H9 (cell line): ENCODE measurements at regions not wholly inside any gene's neighbourhood (a gene's known extent, or its start where the extent isn't known, plus 50 kb on each side); places are given as distances from the start of the nearest gene placed in this dataset.

ENCODE experiments used
- DNase-seq: peaks from one replicate; pipeline ENCODE4 v3.0.0-alpha.2; 2017
- H2AFZ ChIP-seq: one replicate; pipeline ENCODE4 v1.6.1; 2013; ENCODE audit warnings: mild to moderate bottlenecking, low read length, control low read depth, moderate library complexity
- H2AK5ac ChIP-seq: 2 replicates; pipeline ENCODE4 v1.6.1; 2013; ENCODE audit warnings: low read length, control low read depth, mixed read lengths; ENCODE audit not compliant: insufficient read length
- H2BK120ac ChIP-seq: one replicate; pipeline ENCODE4 v1.6.1; 2013; ENCODE audit warnings: low read depth, mild to moderate bottlenecking, low read length, control low read depth, inconsistent platforms; ENCODE audit not compliant: poor library complexity, severe bottlenecking
- H2BK12ac ChIP-seq: 2 replicates; pipeline ENCODE4 v1.6.1; 2013; ENCODE audit warnings: low read length, control low read depth, mixed read lengths, low read depth; ENCODE audit not compliant: insufficient read length
- H2BK15ac ChIP-seq: 2 replicates; pipeline ENCODE4 v1.6.1; 2013; ENCODE audit warnings: low read depth, low read length, control low read depth
- H2BK20ac ChIP-seq: one replicate; pipeline ENCODE4 v1.6.1; 2013; ENCODE audit warnings: low read depth, mild to moderate bottlenecking, low read length, control low read depth, inconsistent platforms; ENCODE audit not compliant: poor library complexity, severe bottlenecking
- H2BK5ac ChIP-seq: 2 replicates; pipeline ENCODE4 v1.6.1; 2013; ENCODE audit warnings: low read length, control low read depth, mixed read lengths; ENCODE audit not compliant: insufficient read length
- H3K14ac ChIP-seq: 2 replicates; pipeline ENCODE4 v1.6.1; 2013; ENCODE audit warnings: low read length, control low read depth; ENCODE audit not compliant: insufficient read depth
- H3K18ac ChIP-seq: 2 replicates; pipeline ENCODE4 v1.6.1; 2013; ENCODE audit warnings: low read depth, mild to moderate bottlenecking, mixed read lengths, low read length, control low read depth; ENCODE audit not compliant: insufficient read length
- H3K23ac ChIP-seq: 2 replicates; pipeline ENCODE4 v1.6.1; 2013; ENCODE audit warnings: low read length, control low read depth, mixed read lengths, low read depth; ENCODE audit not compliant: insufficient read length
- H3K23me2 ChIP-seq: 2 replicates; pipeline ENCODE4 v1.6.1; 2013; ENCODE audit warnings: low read depth, mild to moderate bottlenecking, mixed read lengths, low read length, control low read depth; ENCODE audit not compliant: insufficient read length, poor library complexity, severe bottlenecking
- H3K27ac ChIP-seq: 2 replicates; pipeline ENCODE4 v1.5.1; 2013; ENCODE audit warnings: low read length, control low read depth, mixed read lengths, low read depth; ENCODE audit not compliant: insufficient read length
- H3K27me3 ChIP-seq: 2 replicates; pipeline ENCODE4 v1.6.1; 2013; ENCODE audit warnings: low read length, control low read depth, inconsistent platforms; ENCODE audit not compliant: insufficient read depth
- H3K4ac ChIP-seq: 2 replicates; pipeline ENCODE4 v1.6.1; 2013; ENCODE audit warnings: low read depth, mild to moderate bottlenecking, control low read depth, inconsistent platforms, low read length, moderate library complexity
- H3K4me1 ChIP-seq: 2 replicates; pipeline ENCODE4 v1.6.1; 2013; ENCODE audit warnings: low read length, control low read depth, inconsistent platforms; ENCODE audit not compliant: insufficient read depth
- H3K4me2 ChIP-seq: 2 replicates; pipeline ENCODE4 v1.6.1; 2013; ENCODE audit warnings: low read length, control low read depth, mixed read lengths; ENCODE audit not compliant: insufficient read length, insufficient read depth
- H3K56ac ChIP-seq: 2 replicates; pipeline ENCODE4 v1.6.1; 2013; ENCODE audit warnings: low read depth, mild to moderate bottlenecking, mixed read lengths, low read length, control low read depth; ENCODE audit not compliant: insufficient read length
- H3K79me1 ChIP-seq: 2 replicates; pipeline ENCODE4 v1.6.1; 2013; ENCODE audit warnings: low read depth, mild to moderate bottlenecking, moderate library complexity, low read length, control low read depth, inconsistent platforms; ENCODE audit not compliant: insufficient read depth, poor library complexity, severe bottlenecking
- H3K79me2 ChIP-seq: 2 replicates; pipeline ENCODE4 v1.6.1; 2013; ENCODE audit warnings: low read length, control low read depth, inconsistent platforms; ENCODE audit not compliant: insufficient read depth
- H3K9ac ChIP-seq: 2 replicates; pipeline ENCODE4 v1.6.1; 2013; ENCODE audit warnings: low read length, control low read depth, mixed read lengths; ENCODE audit not compliant: insufficient read length; ENCODE audit errors: extremely low read depth
- H3K9me3 ChIP-seq: one replicate; pipeline ENCODE4 v1.6.1; 2013; ENCODE audit warnings: low read depth, low read length, inconsistent platforms; ENCODE audit not compliant: control insufficient read depth
- H3T11ph ChIP-seq: one replicate; pipeline ENCODE4 v1.6.1; 2013; ENCODE audit warnings: mild to moderate bottlenecking, low read length, control low read depth, inconsistent platforms
- H4K20me1 ChIP-seq: one replicate; pipeline ENCODE4 v1.6.1; 2013; ENCODE audit not compliant: control insufficient read depth, insufficient read length, insufficient read depth
- H4K5ac ChIP-seq: 2 replicates; pipeline ENCODE4 v1.6.1; 2013; ENCODE audit warnings: low read depth, mild to moderate bottlenecking, mixed read lengths, low read length, control low read depth; ENCODE audit not compliant: insufficient read length
- H4K8ac ChIP-seq: replicated peaks from 2 replicates; pipeline ENCODE4 v1.6.1; 2013; ENCODE audit warnings: low read length, control low read depth, mixed read lengths, low read depth; ENCODE audit not compliant: insufficient read length
- H4K91ac ChIP-seq: 2 replicates; pipeline ENCODE4 v1.6.1; 2013; ENCODE audit warnings: low read depth, mild to moderate bottlenecking, moderate library complexity, mixed read lengths, low read length, control low read depth; ENCODE audit not compliant: insufficient read length
- H3K27ac Mint-ChIP-seq, 3 experiments: 2 replicates in 2 of 3; 3 replicates in 1 of 3; pipeline ENCODE4 v1.8.0; 2020 to 2021; ENCODE audit warnings: mixed read lengths in 3 of 3, mild to moderate bottlenecking in 1 of 3, moderate library complexity in 1 of 3
- H3K27me3 Mint-ChIP-seq: 2 replicates; pipeline ENCODE4 v1.8.0; 2021; ENCODE audit warnings: low read depth, mild to moderate bottlenecking, moderate library complexity, mixed read lengths
- H3K36me3 Mint-ChIP-seq, 3 experiments: 2 replicates in 2 of 3; 3 replicates in 1 of 3; pipeline ENCODE4 v1.8.0; 2020 to 2021; ENCODE audit warnings: low read depth in 3 of 3, mixed read lengths in 3 of 3; ENCODE audit not compliant: insufficient read depth in 1 of 3
- H3K4me1 Mint-ChIP-seq, 2 experiments: 2 replicates each; pipeline ENCODE4 v1.8.0; 2020; ENCODE audit warnings: mixed read lengths in 2 of 2
- H3K4me3 Mint-ChIP-seq, 2 experiments: 2 replicates in 1 of 2; 3 replicates in 1 of 2; pipeline ENCODE4 v1.8.0; 2020 to 2021; ENCODE audit warnings: mild to moderate bottlenecking in 2 of 2, mixed read lengths in 2 of 2, moderate library complexity in 1 of 2
- H3K9me3 Mint-ChIP-seq, 2 experiments: 2 replicates in 1 of 2; 3 replicates in 1 of 2; pipeline ENCODE4 v1.8.0; 2020; ENCODE audit warnings: mild to moderate bottlenecking in 2 of 2, mixed read lengths in 2 of 2, moderate library complexity in 1 of 2
- WGBS: extraction: QIAGEN DNeasy Blood & Tissue Kit; methylation state at CpG from one replicate; pipeline ENCODE4 v1.1.7; 2013; ENCODE audit warnings: missing lambda C conversion rate, low lambda C conversion rate, mixed read lengths; ENCODE audit not compliant: insufficient read length; ENCODE audit errors: extremely low coverage; 5-methylcytosine and 5-hydroxymethylcytosine counted together
- TF ChIP-seq, protein P1 (sequence below): fragments of 200-600 bp; sonication (generic); conservative IDR thresholded peaks from 3 replicates; pipeline ENCODE4 v1.8.0; 2021; ENCODE audit warnings: antibody characterized with exemption, mild to moderate bottlenecking

DNA sequence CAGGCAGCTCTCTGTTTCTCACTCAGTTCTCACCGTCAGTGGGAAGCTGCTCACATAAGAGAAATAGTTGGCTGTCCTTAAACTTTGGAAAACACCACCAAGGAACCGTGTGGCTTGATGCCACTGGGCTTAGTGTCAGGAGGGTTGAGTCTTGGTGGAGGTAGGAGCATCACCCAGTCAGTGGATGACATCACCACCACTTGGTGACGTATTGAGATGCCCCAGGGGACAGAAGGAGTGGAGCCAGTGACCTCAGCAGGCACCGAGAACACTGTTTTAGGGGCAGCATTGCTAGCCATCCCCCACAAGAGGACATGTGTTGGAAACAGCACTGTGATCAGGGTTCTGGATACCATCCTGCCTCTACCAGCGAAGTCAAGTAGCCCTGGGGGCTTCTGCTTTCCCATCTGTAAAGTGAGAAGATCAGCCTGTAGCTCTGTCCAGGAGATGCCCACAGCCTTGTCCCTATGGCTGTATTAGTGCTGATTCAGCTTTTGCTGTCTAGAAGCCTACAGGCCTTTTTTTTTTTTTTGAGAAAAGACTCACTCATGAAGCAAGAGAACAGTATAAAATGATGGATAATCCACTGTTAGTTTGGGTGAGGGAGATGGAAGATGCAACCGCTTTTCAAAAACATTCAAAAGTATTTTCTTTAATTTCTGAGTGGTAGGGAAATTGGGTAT is 66.2 kb downstream of the TSN start:
- Mint-ChIP-seq H3K27me3 (no peaks in the 10 kb centered on the region; the same call in none of the 2 replicates), H3K27ac (no peak overlapping the region), H3K9me3 (peaks cover 6 to 19% of the 10 kb centered on the region in 2 experiments; a peak in 4 of 5 replicates), H3K4me1 (peaks cover 13 to 17% of the 10 kb centered on the region in 2 experiments; a peak in 3 of 4 replicates), H3K36me3 (peaks cover 2 to 13% (median 5%) of the 10 kb centered on the region in 3 experiments), H3K4me3 (no peak overlapping the region)
- no peaks in the 10 kb centered on the region; the same call in 1 of the 2 replicates for H3K4me1 ChIP-seq
- no peak overlapping the region for H3K27ac ChIP-seq
- no peak overlapping the region for H3K4ac ChIP-seq
- TF ChIP-seq, protein P1, sequence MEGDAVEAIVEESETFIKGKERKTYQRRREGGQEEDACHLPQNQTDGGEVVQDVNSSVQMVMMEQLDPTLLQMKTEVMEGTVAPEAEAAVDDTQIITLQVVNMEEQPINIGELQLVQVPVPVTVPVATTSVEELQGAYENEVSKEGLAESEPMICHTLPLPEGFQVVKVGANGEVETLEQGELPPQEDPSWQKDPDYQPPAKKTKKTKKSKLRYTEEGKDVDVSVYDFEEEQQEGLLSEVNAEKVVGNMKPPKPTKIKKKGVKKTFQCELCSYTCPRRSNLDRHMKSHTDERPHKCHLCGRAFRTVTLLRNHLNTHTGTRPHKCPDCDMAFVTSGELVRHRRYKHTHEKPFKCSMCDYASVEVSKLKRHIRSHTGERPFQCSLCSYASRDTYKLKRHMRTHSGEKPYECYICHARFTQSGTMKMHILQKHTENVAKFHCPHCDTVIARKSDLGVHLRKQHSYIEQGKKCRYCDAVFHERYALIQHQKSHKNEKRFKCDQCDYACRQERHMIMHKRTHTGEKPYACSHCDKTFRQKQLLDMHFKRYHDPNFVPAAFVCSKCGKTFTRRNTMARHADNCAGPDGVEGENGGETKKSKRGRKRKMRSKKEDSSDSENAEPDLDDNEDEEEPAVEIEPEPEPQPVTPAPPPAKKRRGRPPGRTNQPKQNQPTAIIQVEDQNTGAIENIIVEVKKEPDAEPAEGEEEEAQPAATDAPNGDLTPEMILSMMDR, result no peak
- H3T11ph ChIP-seq, result no peak overlapping the region
- no peaks in the 10 kb centered on the region for H4K20me1 ChIP-seq
- no peaks in the 10 kb centered on the region for H3K9me3 ChIP-seq
- H3K27me3 ChIP-seq, result no peaks in the 10 kb centered on the region
- no peak overlapping the region for H2BK20ac ChIP-seq
- H2BK15ac ChIP-seq, result no peak overlapping the region
- H3K23me2 ChIP-seq, result no peaks in the 10 kb centered on the region
- H3K79me2 ChIP-seq, result no peaks in the 10 kb centered on the region
- no peak overlapping the region for H2AK5ac ChIP-seq
- no peak overlapping the region for H3K23ac ChIP-seq
- no peak overlapping the region for H3K9ac ChIP-seq
- DNase-seq, result no peak
- H2AFZ ChIP-seq, result no peak overlapping the region
- no peak overlapping the region for H3K18ac ChIP-seq
- no peak overlapping the region for H2BK5ac ChIP-seq
- H3K56ac ChIP-seq, result no peak overlapping the region
- WGBS, result no CpG with 5 or more reads among the region's 6 CpGs
- no peak overlapping the region for H3K14ac ChIP-seq
- H2BK120ac ChIP-seq, result no peak overlapping the region
- H4K91ac ChIP-seq, result no peak overlapping the region
- no peaks in the 10 kb centered on the region for H3K79me1 ChIP-seq
- H4K8ac ChIP-seq, result no peak overlapping the region
- no peak overlapping the region for H2BK12ac ChIP-seq
- H4K5ac ChIP-seq, result no peak overlapping the region
- no peak overlapping the region for H3K4me2 ChIP-seq
